Colon (tissue), 2 donors: ENCODE measurements at regions not wholly inside any gene's neighbourhood (a gene's known extent, or its start where the extent isn't known, plus 50 kb on each side); places are given as distances from the start of the nearest gene placed in this dataset.

ENCODE experiments used
- FAIRE-seq: peaks from 2 replicates; lab custom pipeline; 2012; peaks lifted over from hg19 to GRCh38; lab: Jason Lieb, UNC
- donor health status: control.
- donor health status: control.

DNA sequence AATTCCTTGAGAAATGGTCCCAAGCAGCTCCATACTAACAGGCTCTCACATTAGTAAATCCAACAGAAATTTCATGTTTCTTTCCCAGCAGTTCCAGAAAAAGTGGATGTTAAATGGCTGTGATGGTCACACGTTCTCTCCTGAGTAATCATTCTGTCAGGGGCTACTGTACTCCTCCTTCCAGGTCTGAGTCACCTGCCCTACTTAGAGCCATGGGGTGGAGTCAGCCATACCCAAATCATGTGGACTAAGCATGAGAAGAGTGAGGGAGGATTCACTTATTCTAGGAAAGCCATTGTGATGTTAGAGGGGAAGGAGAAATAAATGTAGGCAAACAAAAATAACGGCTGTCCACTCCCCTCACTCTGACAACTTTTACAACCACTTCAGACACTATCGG, 547.2 kb downstream of the CSNK1G3 start:
- no peak for FAIRE-seq

DNA sequence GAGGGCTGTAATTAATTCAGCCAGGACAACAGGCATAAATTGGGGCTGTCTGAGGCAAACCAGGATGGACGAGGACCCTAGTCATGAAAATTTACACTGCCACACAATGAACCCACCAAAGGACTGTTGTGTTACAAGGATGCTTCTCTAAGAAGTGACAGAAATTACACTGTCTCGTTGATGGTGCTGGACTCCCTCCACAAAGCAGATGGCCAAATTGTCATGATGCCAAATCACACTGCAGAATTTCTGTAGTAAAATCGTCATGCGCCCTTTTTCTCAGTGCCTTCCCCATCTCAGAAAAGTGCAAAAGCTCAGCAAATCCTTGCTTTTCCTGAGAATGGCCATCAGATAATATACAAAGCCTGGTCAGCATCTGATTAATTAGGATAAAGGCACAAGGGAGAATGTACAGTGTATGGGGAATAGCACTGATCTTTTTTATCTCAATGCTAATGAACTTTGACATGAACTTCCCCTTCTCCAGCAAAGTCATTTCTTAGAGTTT, 545.8 kb downstream of the CSNK1G3 start:
- FAIRE-seq = no peak

DNA sequence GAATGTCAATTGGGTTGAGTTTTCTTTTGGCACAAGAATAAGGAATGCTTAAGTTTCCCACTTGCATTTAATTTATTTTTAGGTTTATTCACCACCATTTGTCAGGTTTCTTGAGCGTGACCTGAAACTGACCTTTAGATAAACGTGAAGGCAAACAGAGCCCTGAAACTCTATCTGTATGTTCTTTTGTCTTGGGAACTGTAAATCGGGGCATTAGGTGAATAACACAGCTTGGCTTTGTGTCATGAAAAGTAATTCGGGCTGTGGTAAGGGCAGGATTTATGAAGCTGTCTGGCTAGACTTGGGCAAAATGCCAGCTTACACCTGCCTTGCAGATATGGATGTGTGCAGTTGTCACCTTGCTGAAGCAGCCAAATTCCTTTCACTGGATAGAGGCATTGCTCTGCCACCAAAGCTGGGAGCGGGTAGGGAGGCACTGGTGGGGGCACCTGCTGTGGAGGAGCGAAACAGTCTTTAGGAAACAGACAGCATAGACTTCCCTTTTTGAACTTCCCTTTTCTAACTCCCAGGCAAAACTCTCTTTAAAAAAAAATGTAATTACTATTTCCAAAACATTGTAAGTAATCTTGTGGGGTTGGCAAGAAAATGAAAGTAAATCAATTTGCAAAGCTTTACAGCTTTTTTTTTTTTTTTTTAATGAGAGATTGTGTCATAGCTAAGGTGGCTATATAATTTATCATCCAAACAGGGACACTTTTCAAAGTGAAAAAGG, 545.2 kb downstream of the CSNK1G3 start:
- no peak for FAIRE-seq

DNA sequence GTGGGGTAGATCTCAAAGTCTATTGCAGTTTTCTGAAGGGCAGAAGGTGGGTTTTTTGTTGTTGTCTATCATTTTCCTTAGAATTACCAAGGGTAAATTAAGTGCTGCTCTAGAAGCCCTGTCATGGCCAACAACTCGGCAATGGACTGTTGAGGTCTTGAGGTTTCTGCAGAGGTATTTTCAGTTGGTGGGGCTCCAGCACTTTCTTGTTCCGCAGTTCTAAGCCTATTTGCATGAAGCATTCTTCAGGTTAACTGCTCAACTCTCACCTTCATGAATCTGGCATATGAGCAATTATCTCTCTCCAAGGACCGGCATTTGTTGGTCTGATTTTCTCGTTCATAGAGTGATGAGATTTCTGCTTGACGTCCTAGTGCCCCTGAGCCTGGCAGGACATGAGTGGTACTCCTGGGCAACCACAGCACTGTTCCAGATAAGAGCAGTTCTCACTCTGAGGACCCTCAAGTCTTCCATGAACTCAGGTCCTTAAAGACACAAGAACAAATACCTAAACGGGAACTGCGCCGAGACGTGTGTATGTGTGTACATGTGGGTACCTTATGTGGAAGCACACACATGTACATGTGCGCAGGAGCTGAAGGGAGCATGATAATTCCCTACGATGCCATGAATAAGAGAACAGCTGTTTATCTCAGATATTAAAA, 544.5 kb downstream of the CSNK1G3 start:
- FAIRE-seq = no peak

DNA sequence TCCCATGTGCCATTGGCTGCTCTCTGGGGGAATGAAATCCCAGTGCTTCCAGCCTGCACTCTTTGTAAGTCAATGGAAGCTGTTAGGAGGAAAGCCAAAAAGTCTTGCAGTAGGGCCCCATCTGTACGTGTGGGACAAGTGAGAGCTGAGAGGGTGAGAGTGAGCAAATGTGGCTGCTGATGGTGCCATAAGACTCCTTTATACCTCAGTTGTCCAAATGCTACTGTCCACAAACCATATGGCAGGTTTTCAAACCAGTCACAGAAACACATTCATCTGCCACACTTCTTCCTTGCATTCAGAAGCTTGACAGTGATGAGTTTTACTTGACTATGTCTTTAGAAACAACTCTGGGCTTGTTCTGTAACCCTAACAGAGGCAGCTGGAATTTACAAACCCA, 543.8 kb downstream of the CSNK1G3 start:
- FAIRE-seq = no peak

DNA sequence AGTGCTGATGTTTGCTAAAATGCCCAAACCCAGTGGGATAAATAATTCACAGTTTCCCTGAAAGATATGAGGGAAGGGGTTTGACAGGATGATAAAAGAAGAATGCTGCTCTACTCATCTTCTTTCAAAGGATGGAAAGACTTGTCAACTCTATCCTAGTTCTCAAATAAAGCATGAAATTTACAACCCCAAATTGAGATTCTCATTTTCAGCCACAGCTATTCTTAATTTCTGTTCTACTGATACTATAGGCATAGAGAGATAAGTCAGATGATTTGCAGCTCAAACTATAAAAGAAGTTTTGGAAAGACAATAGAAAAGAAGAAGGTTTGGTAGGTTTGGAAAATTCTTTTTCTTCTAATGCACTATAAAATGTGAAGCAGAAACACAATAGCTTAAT, 542.6 kb downstream of the CSNK1G3 start:
- FAIRE-seq = no peak

DNA sequence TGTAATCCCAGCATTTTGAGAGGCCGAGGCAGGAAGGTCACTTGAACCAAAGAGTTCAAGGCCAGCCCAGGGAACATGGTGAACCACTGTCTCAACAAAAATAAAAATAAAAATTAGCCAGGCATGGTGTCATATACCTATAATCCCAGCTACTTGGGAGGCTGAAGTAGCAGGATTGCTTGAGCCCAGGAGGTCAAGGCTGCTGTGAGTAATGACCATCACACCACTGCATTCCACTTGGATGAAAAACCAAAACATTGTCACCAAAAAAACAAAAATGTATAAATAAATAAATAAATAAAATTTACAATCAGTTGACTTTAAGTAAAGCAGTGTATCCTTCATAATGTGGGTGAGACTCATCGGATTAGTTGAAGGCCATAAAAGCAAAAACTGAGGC, 541.4 kb downstream of the CSNK1G3 start:
- no peak for FAIRE-seq

DNA sequence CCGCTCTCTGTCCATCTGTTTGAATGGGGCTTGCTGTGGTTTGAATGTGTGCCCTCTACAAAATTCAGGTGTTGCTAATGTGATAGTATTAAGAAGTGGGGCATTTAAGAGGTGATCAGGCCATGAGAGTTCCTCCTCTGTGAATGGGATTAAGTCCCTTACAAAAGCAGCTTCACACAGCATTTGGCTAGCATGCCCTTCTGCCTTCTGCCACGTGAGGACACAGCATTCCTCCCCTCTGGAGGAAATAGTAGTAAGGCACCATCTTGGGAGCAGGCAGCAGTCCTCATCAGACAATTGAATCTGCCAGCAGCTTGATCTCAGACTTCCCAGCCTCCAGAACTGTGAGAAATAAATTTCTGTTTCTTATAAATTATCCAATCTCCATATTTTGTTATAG, 540.2 kb downstream of the CSNK1G3 start:
- FAIRE-seq = no peak

DNA sequence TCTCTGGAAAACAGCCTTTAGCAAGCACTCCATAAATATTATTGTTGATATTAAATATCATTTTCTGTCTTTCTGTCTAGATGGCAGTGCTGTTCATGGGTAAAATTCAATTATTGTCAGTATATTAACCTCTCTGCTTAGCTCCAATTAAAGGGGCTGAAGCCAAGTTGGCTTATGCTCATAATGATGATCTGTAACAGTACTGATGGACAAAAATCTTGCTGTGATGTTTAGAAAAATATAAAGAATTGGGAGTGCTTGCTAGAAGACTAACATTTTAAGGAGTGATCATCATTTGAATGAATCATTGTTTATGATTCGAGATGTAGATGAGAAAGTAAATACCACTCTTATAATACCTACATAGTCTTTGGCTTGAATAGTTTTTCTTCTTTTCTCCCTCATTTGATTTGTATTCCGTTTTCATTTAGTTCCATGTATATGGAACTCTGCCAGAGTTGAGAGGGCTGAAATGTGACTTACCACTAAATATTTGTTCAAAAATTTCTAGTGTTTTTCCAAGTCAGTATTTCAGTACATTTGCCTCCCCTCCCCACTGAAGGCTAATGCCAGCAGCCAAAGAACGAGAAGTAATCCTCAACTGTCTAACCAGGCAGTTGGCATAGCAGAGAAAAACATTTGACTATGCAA, 538.3 kb downstream of the CSNK1G3 start:
- FAIRE-seq = no peak

DNA sequence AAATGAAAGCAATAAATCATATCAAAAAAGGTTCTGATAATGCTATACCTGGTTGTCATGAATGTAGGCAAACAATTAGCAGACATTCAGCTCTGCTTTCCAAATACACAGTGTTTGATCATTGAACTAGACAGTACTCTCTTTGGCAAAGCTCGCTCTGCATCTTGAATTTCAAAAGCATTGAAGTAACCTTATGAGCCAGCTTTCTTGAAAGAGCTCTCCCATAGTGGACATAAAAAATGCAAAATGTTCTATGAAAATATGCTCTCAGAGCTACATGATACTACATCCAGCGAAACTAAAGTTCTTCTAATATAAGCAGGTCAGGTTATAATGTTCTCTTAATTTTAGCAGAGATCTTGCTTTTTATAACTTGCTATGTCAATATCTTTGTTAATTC, 533.4 kb downstream of the CSNK1G3 start:
- FAIRE-seq = no peak

DNA sequence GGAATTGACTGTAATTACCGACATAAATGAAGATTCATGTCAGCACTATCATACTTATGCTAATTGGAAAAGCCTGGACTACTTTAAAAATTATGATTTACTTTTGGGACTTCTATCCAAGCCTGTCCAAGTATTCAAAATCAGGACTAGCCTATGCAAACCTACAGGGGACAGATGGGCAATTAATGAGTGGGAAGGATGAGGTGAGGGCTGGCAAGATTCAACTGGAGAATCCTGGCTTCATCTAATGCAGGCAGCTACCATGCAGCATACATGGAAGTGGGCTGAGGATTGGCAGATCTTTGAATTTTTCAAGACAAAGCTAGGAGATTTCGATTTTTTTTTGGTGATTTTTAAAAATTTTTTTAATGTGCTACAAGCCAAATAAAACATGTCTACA, 532.6 kb downstream of the CSNK1G3 start:
- no peak for FAIRE-seq

DNA sequence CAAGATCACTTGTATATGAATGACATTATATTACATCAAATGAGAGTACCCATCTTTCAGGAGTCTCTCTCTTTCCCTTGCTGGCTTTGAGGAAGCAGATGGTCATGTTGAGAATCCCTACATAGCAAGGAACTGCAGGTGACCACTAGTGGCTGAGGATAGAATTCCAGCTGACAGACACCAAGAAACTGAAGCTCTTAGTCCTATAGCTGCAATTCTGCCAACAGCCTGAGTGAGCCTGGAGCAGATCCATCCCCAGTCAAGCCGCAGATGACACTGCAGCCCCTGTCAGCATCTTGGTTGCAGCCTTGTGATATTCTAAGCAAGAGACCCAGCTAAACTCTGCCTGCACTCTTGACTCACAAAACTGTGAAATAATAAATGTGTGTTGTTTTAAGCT, 531.5 kb downstream of the CSNK1G3 start:
- no peak for FAIRE-seq

DNA sequence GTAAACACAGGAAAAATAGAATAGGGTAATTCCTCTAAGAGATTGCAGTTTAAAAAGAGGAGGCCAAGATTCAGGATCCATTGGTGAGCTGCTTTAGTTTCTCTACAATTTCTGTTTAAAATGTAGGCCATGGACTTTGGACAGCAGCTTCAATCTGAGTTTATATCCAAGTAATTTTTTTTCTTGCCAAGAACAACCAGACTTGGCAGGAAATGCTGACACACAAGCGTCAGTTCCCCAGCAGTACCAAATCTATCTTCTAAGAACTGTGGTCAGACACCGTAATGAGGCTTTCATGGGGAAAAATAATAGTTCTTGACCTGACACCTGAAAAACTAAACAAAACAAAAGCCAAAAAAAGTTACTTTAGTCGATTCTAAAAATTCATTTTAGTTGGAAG, 528.8 kb downstream of the CSNK1G3 start:
- no peak for FAIRE-seq

DNA sequence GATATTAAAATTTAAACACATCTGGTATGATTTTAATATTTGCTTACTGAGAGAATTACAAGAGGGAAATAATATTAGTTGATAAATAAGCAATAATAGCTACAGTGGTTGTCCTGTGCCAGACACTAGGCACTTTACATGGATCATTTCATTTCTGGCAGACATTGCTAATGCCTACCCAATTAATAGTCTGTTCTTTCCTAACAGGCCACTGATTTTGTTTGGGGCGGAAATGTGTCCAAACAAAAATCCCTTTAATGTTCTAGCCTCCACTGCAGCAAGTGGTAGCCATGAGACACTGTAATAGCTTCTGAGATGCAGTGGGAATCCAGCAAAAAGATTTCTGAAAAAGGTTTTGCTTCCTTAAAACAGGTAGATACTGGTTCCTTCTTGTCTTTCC, 527.4 kb downstream of the CSNK1G3 start:
- no peak for FAIRE-seq

DNA sequence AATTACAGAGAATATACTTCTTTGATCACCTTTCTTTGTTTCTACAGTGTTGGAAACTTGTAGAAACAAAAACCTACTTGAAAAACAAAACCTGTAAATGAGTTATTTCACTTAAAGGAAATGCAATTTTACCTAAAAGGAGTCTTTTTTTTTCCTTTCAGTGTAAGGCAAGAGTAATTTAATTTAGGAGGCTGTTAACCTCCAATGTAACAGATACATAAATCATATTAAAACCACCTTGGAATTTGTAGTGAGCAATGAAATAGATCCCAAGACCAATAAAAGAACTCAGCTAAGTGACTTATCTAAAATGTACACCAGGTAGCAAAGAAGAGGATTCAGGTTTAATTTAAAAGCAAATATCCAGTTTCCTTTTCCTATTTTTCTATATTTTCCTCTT, 524.8 kb downstream of the CSNK1G3 start:
- FAIRE-seq = no peak

DNA sequence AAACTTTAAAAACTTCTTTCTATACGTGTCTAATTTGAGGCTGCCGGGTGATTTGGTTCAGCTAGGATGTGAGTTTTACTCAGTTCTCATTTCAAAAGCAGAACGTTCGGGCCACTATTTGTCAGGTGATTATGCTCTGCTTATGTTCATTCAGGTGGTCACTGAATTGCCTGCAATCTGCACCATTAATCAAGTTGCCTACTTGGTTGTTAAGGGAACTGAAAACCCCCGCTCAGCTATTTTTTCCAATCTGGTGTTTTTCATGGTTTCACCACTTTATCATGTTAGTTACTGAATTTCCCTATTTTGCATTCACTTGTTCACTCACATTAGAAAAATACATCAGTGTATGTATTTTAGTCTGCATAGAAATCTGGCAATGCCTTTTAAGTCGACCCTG, 523.0 kb downstream of the CSNK1G3 start:
- FAIRE-seq = no peak

DNA sequence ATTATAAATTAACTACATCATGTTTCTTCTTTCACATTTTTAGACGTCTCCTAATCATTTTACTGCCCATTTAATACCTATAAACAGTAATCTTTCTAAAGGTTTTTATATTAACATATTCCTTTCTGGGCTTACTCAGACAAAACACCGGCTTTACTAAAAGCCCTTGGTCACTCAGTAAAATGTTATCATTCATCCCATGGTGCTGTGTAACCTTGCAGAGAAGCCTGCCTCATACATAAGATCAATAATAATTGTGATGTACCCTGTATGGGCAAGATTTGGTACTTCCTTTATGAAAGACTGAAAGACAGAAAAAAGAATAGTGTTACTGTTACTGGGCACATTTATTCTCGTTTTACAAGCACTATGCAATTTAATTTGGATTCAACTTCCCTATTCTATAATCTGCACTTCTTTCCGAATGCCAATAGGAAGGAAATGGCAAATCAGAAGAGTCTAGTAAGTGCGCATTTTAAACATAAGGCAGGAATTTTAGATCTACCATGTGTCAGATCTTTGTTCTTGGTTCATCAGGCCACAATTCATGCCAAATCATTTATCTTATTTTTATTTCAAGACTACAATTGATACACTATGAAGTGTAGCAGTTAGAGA, 522.2 kb downstream of the CSNK1G3 start:
- FAIRE-seq = no peak

DNA sequence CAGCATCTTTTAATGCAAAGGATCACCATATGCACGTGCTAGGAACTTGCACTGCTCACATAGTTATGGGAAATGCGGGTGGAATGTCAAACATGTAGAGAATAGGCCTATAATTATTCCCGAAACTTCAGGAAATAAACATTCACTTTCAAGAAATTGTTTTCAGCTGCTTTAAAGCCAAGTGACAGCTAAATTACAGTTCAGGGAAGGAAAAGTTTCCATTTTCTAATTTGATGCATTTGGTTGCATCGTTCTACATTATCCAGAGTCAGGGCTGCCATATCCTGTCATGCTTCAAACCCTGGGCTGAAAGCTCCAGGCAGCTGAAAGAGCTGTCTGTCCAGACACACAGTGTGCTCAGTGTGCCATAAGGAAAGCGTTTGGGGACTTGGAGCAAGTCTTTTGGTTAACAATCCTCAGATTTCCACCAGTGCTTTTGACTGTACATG, 518.1 kb downstream of the CSNK1G3 start:
- FAIRE-seq = no peak

DNA sequence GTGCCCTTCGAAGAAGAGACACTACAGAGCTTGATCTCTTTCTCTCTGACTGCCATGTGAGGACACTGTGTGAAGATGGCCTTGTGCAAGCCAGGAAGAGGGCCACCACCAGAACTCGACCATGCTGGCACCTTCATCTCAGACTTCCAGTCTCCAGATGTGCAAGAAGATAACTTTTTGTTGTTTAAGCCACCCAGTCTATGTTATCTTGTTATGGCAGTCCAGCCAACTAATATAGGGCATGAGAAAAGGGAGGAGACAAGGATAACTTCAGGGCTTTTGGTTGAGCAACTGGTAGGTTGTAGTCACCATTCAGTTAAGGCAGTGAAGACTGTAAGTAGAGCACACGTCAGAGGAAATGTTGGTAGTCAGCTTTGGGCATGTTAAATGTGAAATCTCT, 515.5 kb downstream of the CSNK1G3 start:
- FAIRE-seq = no peak

DNA sequence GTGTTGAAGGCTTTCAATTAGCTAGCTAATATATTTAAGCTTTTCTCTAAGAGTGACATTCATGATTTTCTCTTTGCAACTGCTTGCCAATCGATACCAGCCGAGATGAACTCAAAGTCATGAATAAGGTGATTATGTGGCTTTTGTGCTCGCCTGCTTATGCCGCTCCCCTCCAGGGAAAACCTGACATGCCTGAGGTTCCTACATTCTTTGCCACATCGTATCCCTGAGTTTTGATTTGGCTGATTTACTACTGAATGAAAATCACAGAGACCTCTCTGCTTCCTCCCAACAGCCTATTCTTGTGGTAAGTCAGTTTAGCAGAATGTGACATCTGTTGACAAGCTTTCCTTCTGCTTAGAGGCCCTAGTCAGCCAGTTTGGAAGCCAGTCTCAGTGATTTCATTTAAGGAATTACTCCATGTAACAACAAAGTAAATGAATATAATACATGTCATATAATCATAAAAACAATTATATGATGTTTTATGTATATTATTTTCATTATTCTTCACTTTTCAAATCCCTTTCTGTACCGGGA, 513.4 kb downstream of the CSNK1G3 start:
- no peak for FAIRE-seq

DNA sequence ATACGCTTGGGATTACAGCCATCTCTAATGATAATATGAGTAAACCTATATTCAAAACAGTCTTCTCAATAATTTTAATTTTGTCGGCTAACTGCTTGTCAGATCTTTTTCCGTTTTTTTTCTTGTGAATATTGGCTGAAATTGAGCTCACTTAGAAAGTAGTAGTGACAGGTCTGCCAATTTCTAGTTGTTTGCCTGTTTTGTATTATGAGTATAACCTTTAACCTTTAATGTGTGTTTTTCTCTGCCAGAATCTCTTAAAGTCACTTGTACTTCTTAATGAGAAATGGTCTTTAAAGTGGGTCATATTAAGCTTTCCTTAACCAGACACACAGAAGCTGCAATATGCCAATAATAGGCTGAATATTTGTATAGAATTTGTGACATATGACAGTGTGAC, 511.0 kb downstream of the CSNK1G3 start:
- no peak for FAIRE-seq

DNA sequence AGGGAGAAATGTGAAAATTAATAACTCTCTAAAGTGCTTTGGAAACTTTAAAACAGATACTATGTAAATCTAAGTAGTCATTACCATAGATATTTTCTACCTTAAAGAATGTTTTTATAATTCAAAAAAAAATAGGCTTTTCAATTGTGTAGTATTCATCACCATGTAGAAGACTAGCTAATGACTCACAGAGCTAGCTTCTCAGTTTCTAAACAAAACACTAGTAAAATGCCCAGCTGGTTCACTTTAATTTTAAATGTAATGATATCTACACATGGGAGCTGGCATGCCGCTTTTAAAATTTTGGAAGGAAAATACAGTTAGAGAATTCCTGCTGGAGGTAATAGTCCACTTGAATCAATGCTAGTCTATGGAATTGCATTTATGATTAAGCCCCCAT, 509.8 kb downstream of the CSNK1G3 start:
- FAIRE-seq = no peak
